NCI-H146 (cell line): ENCODE measurements at regions not wholly inside any gene's neighbourhood (a gene's known extent, or its start where the extent isn't known, plus 50 kb on each side); places are given as distances from the start of the nearest gene placed in this dataset.

Source experiments
- DNase-seq: peaks from one replicate; lab custom pipeline; 2025; lab: John Stamatoyannopoulos, UW

GRCh38 chr20:60430516-60431001, 472.3 kb downstream of the CDH26 start:
- no peak for DNase-seq

GRCh38 chr20:60431349-60431748, 473.1 kb downstream of the CDH26 start:
- no peak for DNase-seq

- no peak for DNase-seq
Observed at GRCh38 chr20:60437418-60437817, 479.2 kb downstream of the CDH26 start.

- no peak for DNase-seq
Observed at GRCh38 chr20:60446267-60447111, 488.3 kb downstream of the CDH26 start.

GRCh38 chr20:60447703-60448102, 489.5 kb downstream of the CDH26 start:
- DNase-seq = no peak

GRCh38 chr20:60453388-60454246, 495.4 kb downstream of the CDH26 start:
- DNase-seq = peak; percentile 35

GRCh38 chr20:60454491-60454890, 496.3 kb downstream of the CDH26 start:
- DNase-seq = no peak

- no peak for DNase-seq
Observed at GRCh38 chr20:60455272-60455671, 497.0 kb downstream of the CDH26 start.

- no peak for DNase-seq
Observed at GRCh38 chr20:60459212-60459611, 501.0 kb downstream of the CDH26 start.

GRCh38 chr20:60461993-60462392, 503.8 kb downstream of the CDH26 start:
- no peak for DNase-seq

GRCh38 chr20:60463798-60464197, 505.6 kb downstream of the CDH26 start:
- no peak for DNase-seq

GRCh38 chr20:60465439-60465838, 507.2 kb downstream of the CDH26 start:
- no peak for DNase-seq

GRCh38 chr20:60465993-60466686, 507.9 kb downstream of the CDH26 start:
- DNase-seq = no peak

- no peak for DNase-seq
Observed at GRCh38 chr20:60466687-60467022, 508.4 kb downstream of the CDH26 start.

- no peak for DNase-seq
Observed at GRCh38 chr20:60467078-60467477, 508.9 kb downstream of the CDH26 start.

GRCh38 chr20:60467771-60468170, 509.5 kb downstream of the CDH26 start:
- DNase-seq = no peak

- no peak for DNase-seq
Observed at GRCh38 chr20:60469829-60470228, 511.6 kb downstream of the CDH26 start.

GRCh38 chr20:60470366-60470765, 512.1 kb downstream of the CDH26 start:
- no peak for DNase-seq

GRCh38 chr20:60473211-60473610, 515.0 kb downstream of the CDH26 start:
- no peak for DNase-seq

GRCh38 chr20:60474385-60474910, 516.2 kb downstream of the CDH26 start:
- DNase-seq = no peak

- DNase-seq = no peak
Observed at GRCh38 chr20:60476045-60476444, 517.8 kb downstream of the CDH26 start.

- DNase-seq = no peak
Observed at GRCh38 chr20:60477958-60478357, 519.7 kb downstream of the CDH26 start.
